HepG2 (cell line): ENCODE measurements at regions not wholly inside any gene's neighbourhood (a gene's known extent, or its start where the extent isn't known, plus 50 kb on each side); places are given as distances from the start of the nearest gene placed in this dataset.

Experiments used
- ATAC-seq: fragments of 200-7000 bp; cut with Tn5 transposase; 3 replicates; pipeline ENCODE4 v1.9.1; 2020; ENCODE audit warnings: mild to moderate bottlenecking, moderate library complexity
- BruUV-seq: library from RNA; stranded (reverse); fragments of 400-500 nt; replicated peaks from 2 replicates; lab custom pipeline; 2021; lab: Mats Ljungman, UMichigan
- CTCF ChIA-PET: fragments of 300-600 bp; formaldehyde crosslinking; extraction: SDS; loops from one replicate; lab custom pipeline; 2021; ENCODE audit warnings: low total read pairs, inconsistent platforms, low intra/inter-chr PET ratio; lab: Yijun Ruan, JAX
- POLR2A ChIA-PET: fragments of 350-600 bp; sonication (Branson Sonifier 250); formaldehyde crosslinking; loops from one replicate; lab custom pipeline; 2020; ENCODE audit warnings: antibody characterized with exemption, inconsistent platforms; lab: Yijun Ruan, JAX
- DNase-seq: peaks from one replicate; pipeline ENCODE4 v3.0.0-alpha.2; 2015; ENCODE audit warnings: low spot score
- FAIRE-seq: peaks from 3 replicates; lab custom pipeline; 2011; peaks lifted over from hg19 to GRCh38; lab: Jason Lieb, UNC
- H2AFZ ChIP-seq: one replicate; pipeline ENCODE4 v1.6.1; 2011; ENCODE audit warnings: low read length, inconsistent platforms
- H3K27ac ChIP-seq: fragments of 300-600 bp; 3 replicates; pipeline ENCODE4 v1.8.0; 2011; ENCODE audit warnings: mixed run types, mild to moderate bottlenecking, mixed read lengths, low read length, inconsistent platforms; ENCODE audit not compliant: insufficient read depth; ENCODE audit errors: extremely low read length
- H3K27me3 ChIP-seq, 2 experiments: fragments of 200-600 bp in 1 of 2; 2 replicates in 1 of 2; 3 replicates in 1 of 2; pipeline versions ENCODE4 v1.6.0 to v1.8.0; 2011; ENCODE audit warnings: low read length in 2 of 2, mild to moderate bottlenecking in 2 of 2, moderate library complexity in 2 of 2, inconsistent platforms in 1 of 2; ENCODE audit not compliant: insufficient read depth in 2 of 2, control insufficient read depth in 1 of 2
- H3K36me3 ChIP-seq, 2 experiments: fragments of 200-600 bp in 1 of 2; replicated peaks in 1 of 2; 2 replicates in 1 of 2; 3 replicates in 1 of 2; pipeline versions ENCODE4 v1.5.1 to v1.8.0; 2011; ENCODE audit warnings: low read length in 2 of 2, inconsistent platforms in 1 of 2; ENCODE audit not compliant: insufficient read depth in 2 of 2, control insufficient read depth in 1 of 2
- H3K4me1 ChIP-seq: 2 replicates; pipeline ENCODE4 v1.5.1; 2012; ENCODE audit warnings: low read length, inconsistent platforms; ENCODE audit not compliant: insufficient read depth
- H3K4me2 ChIP-seq: 2 replicates; pipeline ENCODE4 v1.6.0; 2011; ENCODE audit warnings: low read depth, low read length, inconsistent platforms
- H3K4me3 ChIP-seq, 3 experiments: fragments of 200-600 bp in 1 of 3; sonication (generic), shearing (Covaris generic) in 1 of 3; replicated peaks in 1 of 3; 2 replicates each; pipeline ENCODE4 v1.5.1; 2011 to 2016; ENCODE audit warnings: low read length in 3 of 3, inconsistent platforms in 2 of 3, low read depth in 2 of 3, mild to moderate bottlenecking in 2 of 3, control low read depth in 1 of 3, mixed read lengths in 1 of 3; ENCODE audit not compliant: insufficient read depth in 1 of 3
- H3K79me2 ChIP-seq: one replicate; pipeline ENCODE4 v1.6.1; 2011; ENCODE audit warnings: low read length, inconsistent platforms; ENCODE audit not compliant: insufficient read depth
- H3K9ac ChIP-seq: 2 replicates; pipeline ENCODE4 v1.6.0; 2011; ENCODE audit warnings: mild to moderate bottlenecking, low read depth, low read length, inconsistent platforms; ENCODE audit not compliant: insufficient read depth
- H3K9me3 ChIP-seq: 2 replicates; pipeline ENCODE4 v1.5.1; 2012; ENCODE audit warnings: mild to moderate bottlenecking, low read length
- H4K20me1 ChIP-seq: 2 replicates; pipeline ENCODE4 v1.6.0; 2011; ENCODE audit warnings: inconsistent platforms, mild to moderate bottlenecking, low read length, moderate library complexity; ENCODE audit not compliant: insufficient read depth
- ARID2 ChIP-seq: sonication (generic); formaldehyde crosslinking; IDR thresholded peaks from 2 replicates; pipeline ENCODE4 v1.8.1; 2022; ENCODE audit warnings: mild to moderate bottlenecking, missing genetic modification reagents, borderline replicate concordance
- MXD4 ChIP-seq: IDR thresholded peaks from 2 replicates; pipeline ENCODE4 v1.6.1; 2016; ENCODE audit warnings: mild to moderate bottlenecking, missing biosample characterization, missing genetic modification reagents
- ZMYM2 ChIP-seq: sonication (generic); formaldehyde crosslinking; IDR thresholded peaks from 2 replicates; pipeline ENCODE4 v1.8.0; 2022; ENCODE audit warnings: mild to moderate bottlenecking, missing genetic modification reagents
- ZMYM3 ChIP-seq: sonication (generic); formaldehyde crosslinking; IDR thresholded peaks from 2 replicates; pipeline ENCODE4 v1.5.1; 2020; ENCODE audit warnings: mild to moderate bottlenecking, missing genetic modification reagents
- ZNF234 ChIP-seq: sonication (generic); formaldehyde crosslinking; conservative IDR thresholded peaks from 2 replicates; pipeline ENCODE4 v1.5.1; 2020; ENCODE audit warnings: mild to moderate bottlenecking, missing genetic modification reagents
- WGBS: methylation state at CpG from one replicate; pipeline ENCODE4 v1.1.6; 2017; ENCODE audit warnings: low lambda C conversion rate; 5-methylcytosine and 5-hydroxymethylcytosine counted together
- in situ Hi-C: cut with HindIII; loops from 2 replicates; pipeline ENCODE4 v1.10.0; 2017; ENCODE audit warnings: low pct_unique_long_range_greater_than_20kb; ENCODE audit not compliant: extremely low pct_ligation_motif_present
- intact Hi-C: fragments of 100-400 bp; cut with micrococcal nuclease; formaldehyde crosslinking; loops from one replicate; pipeline ENCODE4 v1.10.0; 2022; ENCODE audit not compliant: unreplicated experiment
- TF ChIP-seq, protein P1 (sequence below): sonication (generic); formaldehyde crosslinking; IDR thresholded peaks from 2 replicates; pipeline ENCODE4 v1.4.0; 2020; ENCODE audit warnings: mild to moderate bottlenecking, missing genetic modification reagents
- TF ChIP-seq, protein P2 (sequence below): fragments of 450-650 bp; IDR thresholded peaks from 2 replicates; pipeline ENCODE4 v1.6.1; 2016

DNA sequence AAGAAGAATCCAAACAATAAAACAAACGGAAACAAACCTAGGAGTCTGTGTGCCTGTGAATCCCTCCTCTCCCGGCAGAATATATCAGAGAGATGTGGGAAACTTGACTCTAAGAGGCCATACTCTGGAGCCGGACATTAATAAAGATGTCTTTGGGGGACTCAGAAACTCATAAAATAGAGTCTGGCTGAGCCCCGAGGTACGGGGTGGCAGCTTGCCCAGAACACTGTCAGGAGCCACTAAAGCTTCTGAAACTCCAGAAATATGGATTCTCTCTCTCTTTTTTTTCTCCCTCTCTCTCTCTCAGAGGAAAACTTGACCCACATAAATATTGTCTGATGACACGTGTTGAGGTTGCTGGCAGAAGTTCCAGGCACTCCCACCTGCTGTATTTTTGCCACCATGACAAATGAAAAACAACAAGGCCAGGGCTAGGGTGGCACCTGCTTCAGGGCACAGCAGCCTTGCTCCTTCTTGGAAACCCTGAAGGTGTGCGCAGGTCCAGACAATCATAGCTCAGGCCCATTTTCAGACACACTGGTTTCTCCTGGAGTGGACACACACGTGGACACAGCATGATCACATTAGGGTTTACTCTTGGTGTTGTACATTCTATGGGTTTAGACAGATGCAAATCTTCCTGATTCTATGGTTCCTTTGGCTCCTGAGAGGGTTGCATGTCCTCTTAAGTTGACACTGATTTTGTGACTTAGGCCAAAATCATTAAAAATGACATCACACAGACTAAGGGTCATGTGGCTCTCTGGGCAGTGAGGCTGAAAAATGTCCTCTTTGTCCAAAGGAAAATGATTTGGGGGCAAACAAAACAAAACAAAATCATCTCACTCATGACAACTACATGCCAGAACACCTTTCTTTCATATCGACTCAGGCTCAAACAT, 282.6 kb upstream of the IRX3 start:
- FAIRE-seq (no peak), DNase-seq (no peak), ATAC-seq (no peak)
- Histone ChIP-seq H3K27me3 (peaks cover 0 to 11% of the 10 kb centered on the region in 2 experiments; a peak in 1 of 5 replicates), H3K9ac (no peak overlapping the region), H4K20me1 (no peaks in the 10 kb centered on the region), H3K79me2 (no peaks in the 10 kb centered on the region), H3K4me3 (no peak overlapping the region), H2AFZ (no peak overlapping the region), H3K9me3 (0 out of 2 replicates have a peak, but pooled peaks cover 4% of the 10 kb centered on the region), H3K4me1 (no peaks in the 10 kb centered on the region), H3K4me2 (no peak overlapping the region), H3K27ac (no peak overlapping the region), H3K36me3 (no peaks in the 10 kb centered on the region)
- TF ChIP-seq ZMYM3 (CRISPR knock-in tag), result no peak
- TF ChIP-seq, protein P1, sequence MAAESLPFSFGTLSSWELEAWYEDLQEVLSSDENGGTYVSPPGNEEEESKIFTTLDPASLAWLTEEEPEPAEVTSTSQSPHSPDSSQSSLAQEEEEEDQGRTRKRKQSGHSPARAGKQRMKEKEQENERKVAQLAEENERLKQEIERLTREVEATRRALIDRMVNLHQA (CRISPR knock-in tag), result no peak
- no peak for TF ChIP-seq ZMYM2 (CRISPR knock-in tag)
- TF ChIP-seq MXD4 (CRISPR knock-in tag), result no peak
- TF ChIP-seq, protein P2, sequence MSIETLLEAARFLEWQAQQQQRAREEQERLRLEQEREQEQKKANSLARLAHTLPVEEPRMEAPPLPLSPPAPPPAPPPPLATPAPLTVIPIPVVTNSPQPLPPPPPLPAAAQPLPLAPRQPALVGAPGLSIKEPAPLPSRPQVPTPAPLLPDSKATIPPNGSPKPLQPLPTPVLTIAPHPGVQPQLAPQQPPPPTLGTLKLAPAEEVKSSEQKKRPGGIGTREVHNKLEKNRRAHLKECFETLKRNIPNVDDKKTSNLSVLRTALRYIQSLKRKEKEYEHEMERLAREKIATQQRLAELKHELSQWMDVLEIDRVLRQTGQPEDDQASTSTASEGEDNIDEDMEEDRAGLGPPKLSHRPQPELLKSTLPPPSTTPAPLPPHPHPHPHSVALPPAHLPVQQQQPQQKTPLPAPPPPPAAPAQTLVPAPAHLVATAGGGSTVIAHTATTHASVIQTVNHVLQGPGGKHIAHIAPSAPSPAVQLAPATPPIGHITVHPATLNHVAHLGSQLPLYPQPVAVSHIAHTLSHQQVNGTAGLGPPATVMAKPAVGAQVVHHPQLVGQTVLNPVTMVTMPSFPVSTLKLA, result 0 out of 2 replicates have a peak, but pooled peaks have one; percentile 32
- TF ChIP-seq ARID2, result no peak
- TF ChIP-seq ZNF234 (CRISPR knock-in tag), result no peak
- POLR2A ChIA-PET, result no interaction called here
- in situ Hi-C loops, result no loop called here
- WGBS, result 17% methylated on average over 9 of the region's 9 CpGs
- CTCF ChIA-PET, result no interaction called here
- no TSS peak for BruUV-seq
- intact Hi-C loops, result no loop called here
